GM18502 (cell line): ENCODE measurements at regions not wholly inside any gene's neighbourhood (a gene's known extent, or its start where the extent isn't known, plus 50 kb on each side); places are given as distances from the start of the nearest gene placed in this dataset.
A peak's percentile ranks its signal among the peaks of the same experiment; 100 is the strongest.

Source experiments
- ATAC-seq: cut with Tn5 transposase; IDR thresholded peaks from one replicate; pipeline ENCODE4 v1.9.1; 2021; ENCODE audit warnings: mild to moderate bottlenecking; ENCODE audit not compliant: unreplicated experiment, poor library complexity

DNA sequence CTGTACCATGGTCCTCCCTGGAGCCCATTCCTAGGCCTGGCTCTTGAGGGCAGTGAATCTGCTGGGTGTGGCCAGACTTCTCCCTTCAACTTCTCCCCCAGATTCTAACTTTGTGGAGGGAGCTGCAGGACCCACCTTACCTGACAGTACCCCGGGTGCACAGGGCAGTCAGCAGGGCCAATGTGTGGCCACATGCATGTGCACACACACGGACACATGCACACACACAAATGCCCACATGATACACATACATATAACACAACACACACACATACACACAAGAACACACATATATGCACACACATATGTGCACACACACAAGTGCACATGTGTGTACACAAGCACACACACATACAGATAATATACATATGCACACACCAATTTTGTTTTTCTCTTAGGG is 300.0 kb upstream of the HS6ST1 start:
- no peak for ATAC-seq

DNA sequence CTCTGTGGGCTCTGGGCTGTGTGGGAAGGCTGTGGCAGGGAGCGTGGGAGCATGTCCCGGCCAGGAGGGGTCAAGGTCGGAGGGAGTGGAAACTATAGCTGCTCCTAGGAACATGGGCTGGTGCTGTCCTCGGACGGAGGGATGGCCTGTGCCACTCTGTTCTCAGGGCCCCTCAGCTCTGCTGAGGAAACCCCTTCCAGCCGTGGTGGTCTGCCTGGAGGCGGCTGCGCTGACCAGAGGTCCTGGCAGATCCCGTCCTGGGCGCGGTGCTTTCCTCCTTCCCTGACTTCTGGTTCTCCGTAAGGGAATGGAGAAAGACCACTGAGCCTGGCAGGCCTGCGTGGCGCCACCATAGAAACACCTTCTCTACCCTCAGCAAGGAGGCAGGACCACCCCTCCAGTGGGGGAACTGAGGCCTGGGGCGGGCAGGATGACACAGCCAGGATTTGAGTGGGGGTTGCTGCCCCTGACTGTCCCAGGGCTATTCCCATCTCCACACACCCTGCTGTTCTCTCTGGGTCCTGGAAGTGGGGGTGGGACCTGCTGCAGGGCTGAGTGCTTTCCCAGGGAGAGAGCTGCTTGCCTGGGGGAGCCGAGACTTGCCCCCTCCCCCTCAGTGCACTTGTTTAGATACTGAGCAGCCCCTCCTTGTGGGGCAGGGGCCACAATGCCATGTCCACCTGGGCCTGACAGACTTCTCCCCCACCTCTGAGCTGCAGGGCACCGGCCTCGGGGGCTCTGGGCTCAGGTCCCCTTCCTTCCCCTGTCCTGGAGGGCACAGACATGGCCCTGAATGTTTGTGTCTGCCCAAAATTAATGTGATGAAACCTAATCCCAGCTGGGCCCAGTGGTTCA is 301.0 kb upstream of the HS6ST1 start:
- no peak for ATAC-seq

GRCh38 chr2:128621074-128621473 is 302.4 kb upstream of the HS6ST1 start:
- no peak for ATAC-seq

GRCh38 chr2:128622371-128622770 is 303.7 kb upstream of the HS6ST1 start:
- ATAC-seq: no peak

GRCh38 chr2:128622955-128623620 is 304.4 kb upstream of the HS6ST1 start:
- ATAC-seq: no peak

GRCh38 chr2:128623776-128624761 is 305.4 kb upstream of the HS6ST1 start:
- ATAC-seq: peak; percentile 91

- no peak for ATAC-seq
Observed at GRCh38 chr2:128624956-128625355, 306.3 kb upstream of the HS6ST1 start.

DNA sequence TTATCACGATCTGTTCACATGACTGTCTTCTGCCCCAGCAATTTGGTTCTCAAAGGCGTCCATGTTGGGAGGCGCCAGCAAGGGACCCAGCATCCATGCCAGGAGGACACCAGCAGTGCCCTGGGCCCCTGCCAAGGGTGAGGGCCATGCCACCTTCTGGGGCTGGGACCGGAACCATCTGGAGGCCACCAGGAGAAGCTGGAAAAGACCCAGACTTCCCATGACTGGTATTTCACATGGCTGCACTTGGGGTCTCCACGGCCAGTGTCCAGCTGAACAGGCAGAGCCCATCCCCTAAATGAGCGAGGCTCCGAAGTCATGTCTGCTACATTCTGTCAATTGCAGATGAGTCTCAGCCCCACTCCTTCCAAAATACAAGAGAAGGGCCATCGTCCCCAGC is 306.8 kb upstream of the HS6ST1 start:
- no peak for ATAC-seq

DNA sequence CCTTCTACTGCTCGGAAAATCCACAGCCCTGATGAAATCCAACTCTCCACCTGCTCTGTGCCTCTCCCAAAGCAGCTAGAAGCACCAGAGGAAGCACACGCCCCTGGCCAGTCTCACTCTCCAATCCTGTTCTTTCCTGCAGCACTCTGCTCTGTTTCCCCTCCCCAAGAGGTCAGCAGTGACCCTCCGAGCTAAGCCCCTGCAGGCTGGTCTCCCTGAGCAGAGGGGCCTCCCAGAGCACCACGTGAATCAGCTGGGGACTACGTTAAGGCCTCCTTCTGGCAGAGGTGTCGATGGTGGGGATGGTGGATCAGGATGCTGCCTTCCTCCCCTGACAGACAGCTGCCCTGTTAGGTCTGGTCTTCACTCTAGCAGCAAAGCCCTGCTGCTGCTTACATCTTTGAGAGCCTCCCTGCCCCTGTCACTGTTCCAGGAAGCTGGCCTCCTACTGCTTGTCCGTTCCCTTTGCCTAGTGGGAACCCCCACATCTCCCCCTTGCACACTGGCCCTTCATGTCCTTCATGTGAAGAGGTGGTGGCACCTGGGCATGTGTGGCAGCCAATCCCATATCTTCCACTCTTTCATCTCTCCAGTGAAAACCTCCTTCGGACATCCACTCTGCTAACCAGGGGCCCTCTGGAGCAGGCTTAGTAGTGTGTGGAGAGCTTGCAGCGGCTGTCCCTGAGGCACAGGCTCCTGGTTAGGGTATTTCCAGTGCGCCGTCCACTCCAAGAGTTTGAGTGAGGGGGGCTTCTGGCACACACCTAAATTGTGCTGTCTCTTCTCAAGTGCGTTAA is 307.5 kb upstream of the HS6ST1 start:
- ATAC-seq: no peak

GRCh38 chr2:128626760-128627511 is 308.3 kb upstream of the HS6ST1 start:
- ATAC-seq: no peak

DNA sequence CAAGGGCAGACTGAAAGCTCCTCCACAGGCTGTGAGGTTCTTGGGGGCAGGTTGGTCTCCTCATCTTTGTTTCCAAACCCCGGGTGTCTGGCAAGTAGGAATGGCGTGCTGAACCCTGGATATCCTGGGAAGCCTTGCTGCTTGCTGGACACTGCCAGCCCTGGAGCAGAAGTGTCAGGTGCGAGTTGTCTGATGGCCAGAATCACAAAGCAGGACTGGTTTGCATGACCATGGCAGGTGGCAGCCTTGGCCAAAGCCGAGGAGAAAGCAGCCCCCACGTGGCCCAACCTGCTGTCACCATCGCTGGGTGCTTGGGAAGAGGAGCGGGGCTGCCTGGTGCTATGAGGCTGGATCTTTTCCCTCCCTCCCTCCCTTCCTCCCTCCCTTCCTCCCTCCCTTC is 309.5 kb upstream of the HS6ST1 start:
- no peak for ATAC-seq

GRCh38 chr2:128628996-128629395 is 310.3 kb upstream of the HS6ST1 start:
- no peak for ATAC-seq

DNA sequence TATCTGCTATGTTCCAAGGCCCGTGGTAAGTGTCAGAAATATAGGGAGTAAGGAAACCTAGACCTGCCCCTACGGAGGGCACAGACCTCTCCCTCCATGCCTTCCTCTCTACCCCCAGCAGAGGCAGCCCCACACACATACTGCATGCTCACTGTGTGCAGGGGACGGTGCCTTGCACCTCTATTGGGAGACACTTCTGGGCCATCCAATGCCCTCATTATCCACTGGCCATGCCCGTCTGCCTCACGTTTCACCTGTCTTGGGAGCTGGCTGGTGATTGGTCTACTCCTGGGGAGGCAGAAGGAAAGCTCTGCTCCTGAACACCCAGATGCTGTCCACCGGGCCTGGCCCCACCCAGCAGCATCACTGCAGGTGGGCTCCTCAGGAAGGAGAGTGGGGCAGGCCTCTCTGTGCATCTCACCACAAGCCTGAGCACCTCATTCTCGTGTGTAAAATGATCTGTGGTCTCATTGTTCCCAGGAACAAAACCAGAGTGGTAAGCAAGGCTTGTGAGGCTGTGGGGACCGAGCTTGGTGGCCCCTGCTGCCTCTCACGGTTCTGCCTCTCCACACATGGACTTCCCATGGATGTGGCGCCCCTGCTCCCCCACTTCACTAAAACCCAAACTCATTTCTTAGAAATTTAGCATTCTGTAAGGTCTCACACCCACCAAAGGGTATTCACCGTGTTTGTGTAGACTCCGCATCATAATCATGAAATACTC is 312.5 kb upstream of the HS6ST1 start:
- ATAC-seq: no peak

DNA sequence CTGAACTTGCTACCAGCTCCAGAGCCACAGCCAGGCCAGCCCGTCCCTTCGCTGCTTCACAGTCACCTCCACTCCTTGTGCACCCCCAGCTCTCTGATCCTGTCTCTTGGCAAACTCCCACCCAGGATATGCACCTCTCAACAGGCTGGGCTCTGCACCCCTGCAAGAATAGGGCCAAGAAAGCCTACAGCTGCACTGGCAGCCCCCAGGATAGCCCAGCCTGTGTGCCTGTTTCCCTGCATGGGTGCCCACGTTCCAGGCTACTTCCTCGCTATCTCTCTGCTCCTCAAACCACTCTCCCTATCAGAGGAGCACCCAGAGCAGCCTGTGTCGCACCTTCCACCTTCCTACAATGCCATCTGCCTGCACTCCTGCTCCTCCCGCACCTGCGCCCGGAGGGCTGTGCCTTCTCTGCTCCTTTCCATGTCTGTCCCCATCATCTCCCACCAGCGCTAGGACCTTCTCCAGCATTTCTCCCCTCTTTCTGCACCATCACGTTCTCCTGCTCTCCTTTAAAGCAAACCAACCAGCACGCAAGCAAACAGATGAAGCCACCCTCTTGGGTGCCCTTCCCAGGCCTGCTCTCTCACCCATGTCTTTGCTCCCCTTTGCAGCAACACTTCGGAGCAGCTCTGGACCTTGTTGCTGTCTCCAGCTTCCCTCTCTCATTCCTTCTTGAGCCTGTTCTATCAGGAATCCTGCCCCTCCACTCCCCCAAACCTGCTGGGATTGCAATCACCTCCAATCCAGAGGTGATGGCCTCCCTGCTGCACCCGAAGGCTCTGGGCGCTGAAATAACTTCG is 313.2 kb upstream of the HS6ST1 start:
- ATAC-seq: no peak

- no peak for ATAC-seq
Observed at GRCh38 chr2:128632501-128632800, 313.8 kb upstream of the HS6ST1 start.

DNA sequence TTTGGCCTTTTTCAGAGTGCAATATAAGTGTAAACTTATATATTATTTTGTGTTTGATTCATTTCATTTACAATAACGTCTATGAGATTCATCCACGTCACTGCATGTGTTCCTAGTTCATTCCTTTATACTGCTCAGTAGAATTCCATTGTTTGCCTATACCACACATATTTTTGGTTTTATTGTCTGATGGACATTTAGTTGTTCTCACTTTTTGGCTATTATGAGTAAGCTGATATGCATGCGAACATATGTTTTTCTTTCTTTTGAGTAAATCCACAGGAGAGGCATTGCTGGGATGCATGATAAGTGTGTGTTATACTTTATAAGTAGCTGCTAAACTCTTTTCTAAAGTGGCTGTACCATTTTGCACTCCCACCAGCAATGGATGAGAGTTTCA is 314.8 kb upstream of the HS6ST1 start:
- ATAC-seq: no peak

- ATAC-seq: no peak
Observed at GRCh38 chr2:128635361-128635900, 316.8 kb upstream of the HS6ST1 start.

DNA sequence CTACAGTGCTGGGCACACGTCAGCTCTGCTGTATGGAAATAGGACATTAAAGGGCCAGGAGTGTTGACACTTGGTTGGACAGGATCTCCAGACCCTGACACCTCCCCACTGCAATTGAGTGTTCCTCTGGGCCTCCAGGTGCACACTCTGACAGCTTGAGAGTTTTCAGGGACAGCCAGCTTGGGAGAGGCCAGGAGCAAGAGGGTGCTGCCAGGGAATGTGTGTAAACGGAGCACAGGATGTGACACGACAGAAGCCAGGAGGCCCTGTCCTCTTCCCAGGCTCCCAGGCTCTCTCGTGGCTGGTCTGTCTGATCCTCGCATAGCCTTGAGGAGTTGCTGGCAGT is 318.1 kb upstream of the HS6ST1 start:
- ATAC-seq: no peak
